Endodermal cell (in vitro differentiated cells): ENCODE measurements at regions not wholly inside any gene's neighbourhood (a gene's known extent, or its start where the extent isn't known, plus 50 kb on each side); places are given as distances from the start of the nearest gene placed in this dataset.

ENCODE experiments used
- DNase-seq: peaks from one replicate; pipeline ENCODE4 v3.0.0-alpha.2; 2017
- H3K27ac ChIP-seq: 2 replicates; pipeline ENCODE4 v1.5.1; 2013; ENCODE audit warnings: mild to moderate bottlenecking, low read depth, low read length, moderate library complexity
- H3K27me3 ChIP-seq: 2 replicates; pipeline ENCODE4 v1.6.1; 2013; ENCODE audit warnings: mild to moderate bottlenecking, low read length, moderate library complexity; ENCODE audit not compliant: insufficient read depth, control insufficient read depth, poor library complexity, severe bottlenecking
- H3K36me3 ChIP-seq: 2 replicates; pipeline ENCODE4 v1.7.0; 2013; ENCODE audit warnings: mild to moderate bottlenecking, low read length, moderate library complexity; ENCODE audit not compliant: control insufficient read depth, insufficient read depth
- H3K4me1 ChIP-seq: one replicate; pipeline ENCODE4 v1.7.0; 2013; ENCODE audit warnings: low read length; ENCODE audit not compliant: control insufficient read depth, insufficient read depth
- H3K4me3 ChIP-seq: 2 replicates; pipeline ENCODE4 v1.5.1; 2013; ENCODE audit warnings: mild to moderate bottlenecking, low read length, moderate library complexity
- H3K9ac ChIP-seq: 2 replicates; pipeline ENCODE4 v1.6.1; 2013; ENCODE audit warnings: mild to moderate bottlenecking, low read length, moderate library complexity; ENCODE audit not compliant: poor library complexity, severe bottlenecking; ENCODE audit errors: extremely low read depth
- H3K9me3 ChIP-seq: 2 replicates; pipeline ENCODE4 v1.6.1; 2013; ENCODE audit warnings: mild to moderate bottlenecking, low read length, moderate library complexity; ENCODE audit not compliant: control insufficient read depth
- H3K27ac Mint-ChIP-seq: 2 replicates; pipeline ENCODE4 v1.8.0; 2020; ENCODE audit warnings: mixed read lengths
- H3K27me3 Mint-ChIP-seq: 2 replicates; pipeline ENCODE4 v1.8.0; 2021; ENCODE audit warnings: mild to moderate bottlenecking, mixed read lengths; ENCODE audit not compliant: insufficient read depth
- H3K36me3 Mint-ChIP-seq: 2 replicates; pipeline ENCODE4 v1.8.0; 2020; ENCODE audit warnings: low read depth, mixed read lengths
- H3K4me1 Mint-ChIP-seq: 2 replicates; pipeline ENCODE4 v1.8.0; 2020; ENCODE audit warnings: mixed read lengths
- H3K4me3 Mint-ChIP-seq: 2 replicates; pipeline ENCODE4 v1.8.0; 2020; ENCODE audit warnings: mild to moderate bottlenecking, moderate library complexity, mixed read lengths
- H3K9me3 Mint-ChIP-seq: 2 replicates; pipeline ENCODE4 v1.8.0; 2020; ENCODE audit warnings: mild to moderate bottlenecking, mixed read lengths
- WGBS, 2 experiments: methylation state at CpG; one replicate each; pipeline versions ENCODE4 v1.1.5 to v1.1.7; 2013; ENCODE audit warnings: missing lambda C conversion rate in 2 of 2, mixed read lengths in 1 of 2; ENCODE audit not compliant: insufficient coverage in 1 of 2, insufficient read length in 1 of 2; 5-methylcytosine and 5-hydroxymethylcytosine counted together
- TF ChIP-seq, protein P1 (sequence below): fragments of 200-600 bp; sonication (generic); conservative IDR thresholded peaks from 2 replicates; pipeline ENCODE4 v1.5.0; 2021; ENCODE audit warnings: antibody characterized with exemption, mild to moderate bottlenecking

DNA sequence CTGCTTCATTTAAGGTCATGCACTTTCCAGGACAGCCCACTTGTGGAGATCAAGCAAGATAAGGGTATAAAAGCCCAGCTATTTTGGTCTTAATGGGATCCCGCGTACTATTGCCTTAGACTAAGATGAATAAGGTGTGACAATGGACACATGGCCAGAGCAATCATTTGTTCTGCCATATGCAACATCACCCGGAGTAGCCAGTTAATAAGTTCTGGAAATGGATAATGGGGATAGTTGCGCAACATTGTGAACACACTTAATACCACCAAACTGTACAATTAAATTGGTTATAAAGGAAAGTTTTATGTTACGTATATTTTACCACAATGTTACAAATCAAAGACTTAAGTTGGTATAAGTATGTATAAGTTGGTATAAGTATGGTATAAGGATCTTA, 674.5 kb downstream of the HDGFL1 start:
- Mint-ChIP-seq H3K27ac (no peak overlapping the region), H3K27me3 (no peaks in the 10 kb centered on the region), H3K4me3 (no peak overlapping the region), H3K36me3 (no peaks in the 10 kb centered on the region), H3K9me3 (no peaks in the 10 kb centered on the region), H3K4me1 (no peaks in the 10 kb centered on the region)
- Histone ChIP-seq H3K9me3 (peaks cover 1% of the 10 kb centered on the region), H3K9ac (no peak overlapping the region), H3K4me1 (no peaks in the 10 kb centered on the region), H3K36me3 (no peaks in the 10 kb centered on the region), H3K27ac (no peak overlapping the region), H3K4me3 (no peak overlapping the region), H3K27me3 (no peaks in the 10 kb centered on the region)
- no peak for DNase-seq
- WGBS, 2 experiments: 93% methylated on average over 3 of the region's 5 CpGs; no CpG with 5 or more reads in 1 of the 2 experiments
- TF ChIP-seq, protein P1, sequence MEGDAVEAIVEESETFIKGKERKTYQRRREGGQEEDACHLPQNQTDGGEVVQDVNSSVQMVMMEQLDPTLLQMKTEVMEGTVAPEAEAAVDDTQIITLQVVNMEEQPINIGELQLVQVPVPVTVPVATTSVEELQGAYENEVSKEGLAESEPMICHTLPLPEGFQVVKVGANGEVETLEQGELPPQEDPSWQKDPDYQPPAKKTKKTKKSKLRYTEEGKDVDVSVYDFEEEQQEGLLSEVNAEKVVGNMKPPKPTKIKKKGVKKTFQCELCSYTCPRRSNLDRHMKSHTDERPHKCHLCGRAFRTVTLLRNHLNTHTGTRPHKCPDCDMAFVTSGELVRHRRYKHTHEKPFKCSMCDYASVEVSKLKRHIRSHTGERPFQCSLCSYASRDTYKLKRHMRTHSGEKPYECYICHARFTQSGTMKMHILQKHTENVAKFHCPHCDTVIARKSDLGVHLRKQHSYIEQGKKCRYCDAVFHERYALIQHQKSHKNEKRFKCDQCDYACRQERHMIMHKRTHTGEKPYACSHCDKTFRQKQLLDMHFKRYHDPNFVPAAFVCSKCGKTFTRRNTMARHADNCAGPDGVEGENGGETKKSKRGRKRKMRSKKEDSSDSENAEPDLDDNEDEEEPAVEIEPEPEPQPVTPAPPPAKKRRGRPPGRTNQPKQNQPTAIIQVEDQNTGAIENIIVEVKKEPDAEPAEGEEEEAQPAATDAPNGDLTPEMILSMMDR: no peak

GRCh38 chr6:23244300-23244699, 674.9 kb downstream of the HDGFL1 start:
- H3K4me1 ChIP-seq: no peaks in the 10 kb centered on the region
- no peak for DNase-seq
- H3K4me3 Mint-ChIP-seq: no peak overlapping the region
- no peaks in the 10 kb centered on the region for H3K9me3 ChIP-seq
- no peaks in the 10 kb centered on the region for H3K4me1 Mint-ChIP-seq
- no peak overlapping the region for H3K4me3 ChIP-seq
- H3K27me3 ChIP-seq: no peaks in the 10 kb centered on the region
- TF ChIP-seq, protein P1: no peak
- H3K36me3 Mint-ChIP-seq: no peaks in the 10 kb centered on the region
- H3K9me3 Mint-ChIP-seq: no peaks in the 10 kb centered on the region
- H3K36me3 ChIP-seq: no peaks in the 10 kb centered on the region
- H3K27ac Mint-ChIP-seq: no peak overlapping the region
- H3K27me3 Mint-ChIP-seq: no peaks in the 10 kb centered on the region
- H3K27ac ChIP-seq: no peak overlapping the region
- H3K9ac ChIP-seq: no peak overlapping the region

DNA sequence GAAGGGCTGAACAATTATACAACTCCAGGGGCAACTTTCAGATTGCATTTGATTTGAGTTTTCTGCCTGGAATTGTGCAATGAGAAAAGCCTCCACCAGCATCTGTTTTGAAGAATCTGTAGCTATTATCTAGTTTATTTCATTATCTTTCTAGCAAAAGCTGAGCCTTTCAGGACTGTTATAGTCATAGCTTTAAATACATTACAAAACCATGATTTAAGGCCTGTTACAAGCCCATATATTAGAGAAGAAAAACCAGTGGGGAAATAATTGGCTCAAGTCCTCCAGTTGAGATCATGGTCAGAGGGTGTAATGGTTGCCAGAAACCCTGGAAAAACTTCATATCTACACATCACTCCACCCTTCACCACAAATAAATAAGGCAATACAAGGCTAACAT, 676.2 kb downstream of the HDGFL1 start:
- Histone ChIP-seq H3K27ac (no peak overlapping the region), H3K27me3 (no peaks in the 10 kb centered on the region), H3K36me3 (no peaks in the 10 kb centered on the region), H3K9me3 (no peaks in the 10 kb centered on the region), H3K4me3 (no peak overlapping the region), H3K4me1 (no peaks in the 10 kb centered on the region), H3K9ac (no peak overlapping the region)
- Mint-ChIP-seq H3K27ac (no peak overlapping the region), H3K36me3 (no peaks in the 10 kb centered on the region), H3K9me3 (no peaks in the 10 kb centered on the region), H3K4me1 (no peaks in the 10 kb centered on the region), H3K4me3 (no peak overlapping the region), H3K27me3 (no peaks in the 10 kb centered on the region)
- TF ChIP-seq, protein P1: no peak
- DNase-seq: no peak
